ENCODE measurements at regions not wholly inside any gene's neighbourhood (a gene's known extent, or its start where the extent isn't known, plus 50 kb on each side); places are given as distances from the start of the nearest gene placed in this dataset.

DNA sequence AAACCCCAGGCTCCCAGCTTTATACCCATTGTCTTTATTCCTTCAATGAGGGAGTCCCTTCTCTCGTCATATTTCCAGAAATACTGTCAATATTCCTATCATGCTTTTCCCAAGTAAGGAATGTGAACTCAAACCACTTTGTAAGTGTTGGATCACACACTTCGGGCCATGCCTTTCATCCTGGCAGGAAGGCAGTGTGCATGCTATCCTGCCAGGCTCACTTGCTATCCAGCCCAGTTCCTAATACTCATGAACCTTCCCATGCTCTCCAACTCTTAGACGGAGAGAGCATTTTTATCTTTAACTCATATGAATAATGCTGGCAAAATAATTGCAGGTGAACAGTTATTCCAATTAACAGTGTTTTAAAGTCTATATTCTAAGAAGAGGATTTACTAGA, 639.9 kb upstream of the ACO1 start:
- TF ChIP-seq, protein P1, sequence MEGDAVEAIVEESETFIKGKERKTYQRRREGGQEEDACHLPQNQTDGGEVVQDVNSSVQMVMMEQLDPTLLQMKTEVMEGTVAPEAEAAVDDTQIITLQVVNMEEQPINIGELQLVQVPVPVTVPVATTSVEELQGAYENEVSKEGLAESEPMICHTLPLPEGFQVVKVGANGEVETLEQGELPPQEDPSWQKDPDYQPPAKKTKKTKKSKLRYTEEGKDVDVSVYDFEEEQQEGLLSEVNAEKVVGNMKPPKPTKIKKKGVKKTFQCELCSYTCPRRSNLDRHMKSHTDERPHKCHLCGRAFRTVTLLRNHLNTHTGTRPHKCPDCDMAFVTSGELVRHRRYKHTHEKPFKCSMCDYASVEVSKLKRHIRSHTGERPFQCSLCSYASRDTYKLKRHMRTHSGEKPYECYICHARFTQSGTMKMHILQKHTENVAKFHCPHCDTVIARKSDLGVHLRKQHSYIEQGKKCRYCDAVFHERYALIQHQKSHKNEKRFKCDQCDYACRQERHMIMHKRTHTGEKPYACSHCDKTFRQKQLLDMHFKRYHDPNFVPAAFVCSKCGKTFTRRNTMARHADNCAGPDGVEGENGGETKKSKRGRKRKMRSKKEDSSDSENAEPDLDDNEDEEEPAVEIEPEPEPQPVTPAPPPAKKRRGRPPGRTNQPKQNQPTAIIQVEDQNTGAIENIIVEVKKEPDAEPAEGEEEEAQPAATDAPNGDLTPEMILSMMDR (IDR thresholded peaks at IDR 0.05), result no peak
- TF ChIP-seq EZH2phosphoT487 (IDR thresholded peaks at IDR 0.05), result no peak
- TF ChIP-seq EZH2 (IDR thresholded peaks at IDR 0.05), result no peak

Data from neural progenitor cell (in vitro differentiated cells).